Renal cortex interstitium (tissue), 11 donors: ENCODE measurements at regions not wholly inside any gene's neighbourhood (a gene's known extent, or its start where the extent isn't known, plus 50 kb on each side); places are given as distances from the start of the nearest gene placed in this dataset.
"Not testable (repeated sequence)": the region's sequence is repeated elsewhere in the genome, so short reads cannot be mapped to it uniquely, and the experiment has no call there.

Experiments used
- DNase-seq, 11 donors: peaks; one replicate each; pipeline ENCODE4 v3.0.0-alpha.2; 2013; ENCODE audit warnings: low read depth in 9 of 11, low spot score in 4 of 11; ENCODE audit errors: extremely low read depth in 1 of 11

- no peak for DNase-seq
Measured at GRCh38 chr7:142554560-142555532, 194.4 kb upstream of the PRSS1 start.

DNA sequence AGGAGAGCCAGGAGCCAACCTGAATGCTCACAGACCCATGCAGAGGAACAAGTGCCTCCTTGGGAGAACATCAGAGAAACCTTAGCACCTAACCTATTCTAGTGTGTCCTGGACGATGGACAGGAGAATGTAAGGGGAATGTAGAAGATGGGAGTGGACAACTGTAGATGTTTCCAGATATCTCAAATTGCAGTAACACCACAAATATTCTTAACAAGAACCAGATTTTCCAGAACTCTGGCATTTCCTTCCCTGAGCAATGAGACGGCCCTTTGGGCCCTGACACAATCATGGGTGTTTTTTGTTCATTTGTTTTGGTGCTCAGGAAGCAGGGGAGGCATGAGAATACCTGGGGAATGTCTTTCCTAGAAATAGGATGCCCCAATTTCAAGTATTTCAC is 196.1 kb upstream of the PRSS1 start:
- DNase-seq: no peak

- DNase-seq: no peak
Measured at GRCh38 chr7:142548978-142549377, 200.3 kb upstream of the PRSS1 start.

DNA sequence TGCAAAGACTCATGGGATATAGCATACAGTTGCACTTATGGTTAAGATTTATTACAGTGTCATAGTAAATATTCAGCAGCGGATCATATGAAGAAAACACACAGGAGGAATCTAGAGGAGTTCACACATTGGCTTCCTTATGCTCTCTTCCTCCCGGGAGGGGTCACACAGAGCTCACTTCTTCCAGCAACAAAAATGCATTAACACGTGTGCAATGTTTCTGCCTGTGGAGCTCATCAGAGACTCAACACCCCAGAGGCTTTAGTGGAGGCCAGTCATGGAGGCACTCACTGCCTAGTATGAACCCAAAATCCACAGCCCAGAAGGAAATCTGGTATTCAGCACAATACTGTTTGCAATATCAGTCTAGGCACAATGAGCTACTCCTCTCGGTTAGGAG is 202.8 kb upstream of the PRSS1 start:
- no peak for DNase-seq

DNA sequence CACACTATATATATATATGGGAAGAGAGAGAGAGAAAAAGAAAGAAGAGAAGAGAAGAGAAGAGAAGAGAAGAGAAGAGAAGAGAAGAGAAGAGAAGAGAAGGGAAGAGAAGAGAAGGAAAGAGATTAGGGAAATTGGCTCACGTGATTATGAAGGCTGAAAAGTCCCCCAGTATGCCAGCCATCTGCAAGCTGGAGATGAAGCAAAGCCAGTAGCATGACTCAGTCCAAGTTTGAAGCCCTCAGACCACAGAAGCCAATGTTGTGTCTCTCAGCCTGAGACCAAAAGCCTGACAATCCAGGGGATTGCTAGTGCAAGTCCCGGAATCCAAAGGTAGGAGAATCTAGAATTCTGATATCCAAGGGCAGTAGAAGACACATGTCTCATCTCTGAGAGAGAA is 206.3 kb upstream of the PRSS1 start:
- no peak for DNase-seq

DNA sequence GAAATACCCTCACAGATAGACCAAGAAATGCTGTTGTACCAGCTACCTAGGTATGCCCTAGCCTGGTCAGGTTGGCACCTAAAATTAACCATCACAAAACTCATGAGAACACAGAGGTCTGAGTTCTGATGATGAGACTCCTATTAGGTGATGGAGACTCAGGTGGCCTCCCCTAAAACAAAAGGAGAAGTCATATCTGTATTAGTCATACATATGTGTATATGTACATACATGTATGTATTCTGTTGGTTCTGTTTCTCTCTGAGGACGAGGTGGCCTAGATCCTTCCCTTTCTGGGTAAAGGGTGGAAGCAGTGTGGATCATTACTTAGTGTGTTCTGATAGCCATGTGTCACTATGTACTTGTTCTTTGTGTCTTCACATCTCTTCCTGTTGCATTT is 207.2 kb upstream of the PRSS1 start:
- no peak for DNase-seq

GRCh38 chr7:142540371-142540770 is 208.9 kb upstream of the PRSS1 start:
- no peak for DNase-seq

GRCh38 chr7:142539901-142540300 is 209.4 kb upstream of the PRSS1 start:
- no peak for DNase-seq

DNA sequence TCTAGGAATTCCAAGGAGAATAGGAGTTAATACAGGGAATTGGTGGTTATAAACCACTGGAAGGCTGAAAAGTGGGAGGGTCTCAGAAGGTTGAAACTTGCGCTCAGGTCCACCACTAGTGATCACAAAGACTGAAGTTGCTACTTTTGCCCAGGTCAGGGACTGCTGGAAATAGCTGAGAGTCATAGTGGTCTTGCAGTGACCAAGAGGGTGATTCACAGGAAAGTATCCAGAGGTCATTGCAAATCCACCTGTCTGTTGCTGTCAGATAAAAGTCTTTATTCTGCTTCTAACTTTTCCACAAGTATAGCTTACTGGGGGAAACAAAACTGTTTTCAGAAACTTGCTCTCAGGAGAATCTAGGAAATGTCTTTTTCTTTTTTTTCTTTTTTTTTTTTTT is 211.5 kb upstream of the PRSS1 start:
- DNase-seq: no peak

GRCh38 chr7:142535123-142535779 is 214.0 kb upstream of the PRSS1 start:
- peak in 8 of 11 donors; percentile 15 to 38 (median 28) for DNase-seq

GRCh38 chr7:142534726-142535122 is 214.5 kb upstream of the PRSS1 start:
- DNase-seq: no peak

DNA sequence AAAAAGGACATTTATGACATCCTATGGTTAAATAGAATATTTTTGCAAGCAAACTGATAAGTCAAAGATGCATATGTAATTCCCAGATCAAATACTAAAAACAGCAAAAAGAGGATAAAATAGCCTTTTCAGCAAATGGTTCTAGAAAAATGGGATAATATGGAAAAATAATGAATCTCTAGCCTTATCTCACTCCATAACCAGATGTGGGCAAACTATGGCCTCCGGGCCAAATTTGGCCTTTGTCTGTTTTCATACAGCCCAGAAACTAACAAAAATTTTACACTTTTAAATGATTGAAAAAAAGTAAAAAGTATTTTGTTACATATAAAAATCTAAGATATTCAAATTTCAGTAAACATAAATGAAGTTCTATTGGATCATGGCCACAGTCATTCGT is 215.4 kb upstream of the PRSS1 start:
- no peak for DNase-seq

DNA sequence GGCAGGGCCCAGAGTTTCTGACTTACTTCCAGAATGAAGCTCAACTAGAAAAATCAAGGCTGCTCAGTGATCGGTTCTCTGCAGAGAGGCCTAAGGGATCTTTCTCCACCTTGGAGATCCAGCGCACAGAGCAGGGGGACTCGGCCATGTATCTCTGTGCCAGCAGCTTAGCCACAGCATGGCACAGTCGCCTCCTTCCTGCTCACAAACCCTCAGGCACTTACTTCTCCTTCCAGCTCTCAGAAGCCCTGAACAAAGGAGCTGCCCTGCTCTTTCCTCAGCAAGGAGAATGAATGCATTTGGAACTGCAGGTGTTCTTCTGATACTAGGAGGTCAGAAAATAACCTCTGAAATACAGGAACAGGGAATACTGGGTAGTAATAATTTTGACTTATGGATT is 219.7 kb upstream of the PRSS1 start:
- DNase-seq: no peak

DNA sequence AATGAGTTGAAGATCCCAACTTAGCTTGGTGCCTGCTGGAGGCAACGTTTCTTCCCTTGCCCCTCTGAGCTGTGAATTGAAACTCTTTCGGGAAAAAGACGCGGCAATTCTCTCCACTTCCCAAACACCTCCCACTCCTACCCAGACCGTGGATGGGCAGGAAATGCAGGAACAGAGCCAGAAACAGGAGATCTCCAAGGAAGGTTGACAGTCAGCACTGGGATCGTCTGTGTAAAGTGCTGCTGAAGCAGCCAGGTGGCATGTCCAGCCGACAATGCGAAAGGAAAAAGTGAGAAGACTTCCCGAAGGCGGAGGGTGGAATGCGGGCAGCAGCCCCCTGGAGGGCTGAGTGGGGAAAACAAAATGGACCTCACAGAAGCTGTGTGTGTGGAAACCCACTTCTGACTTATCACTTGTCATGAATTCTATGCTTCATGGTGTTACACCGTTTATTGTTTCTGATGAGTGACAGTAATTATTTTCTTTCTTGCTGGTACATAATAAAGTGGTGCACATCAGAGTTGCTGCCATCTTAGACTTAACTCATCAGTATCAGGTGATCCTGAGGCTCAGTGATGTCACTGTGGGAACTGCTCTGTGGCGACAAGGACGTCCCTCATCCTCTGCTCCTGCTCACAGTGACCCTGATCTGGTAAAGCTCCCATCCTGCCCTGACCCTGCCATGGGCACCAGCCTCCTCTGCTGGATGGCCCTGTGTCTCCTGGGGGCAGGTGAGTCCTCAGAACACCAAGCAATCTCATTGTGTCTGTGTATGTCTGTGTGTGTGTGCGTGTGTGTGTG is 220.5 kb upstream of the PRSS1 start:
- DNase-seq: no peak

DNA sequence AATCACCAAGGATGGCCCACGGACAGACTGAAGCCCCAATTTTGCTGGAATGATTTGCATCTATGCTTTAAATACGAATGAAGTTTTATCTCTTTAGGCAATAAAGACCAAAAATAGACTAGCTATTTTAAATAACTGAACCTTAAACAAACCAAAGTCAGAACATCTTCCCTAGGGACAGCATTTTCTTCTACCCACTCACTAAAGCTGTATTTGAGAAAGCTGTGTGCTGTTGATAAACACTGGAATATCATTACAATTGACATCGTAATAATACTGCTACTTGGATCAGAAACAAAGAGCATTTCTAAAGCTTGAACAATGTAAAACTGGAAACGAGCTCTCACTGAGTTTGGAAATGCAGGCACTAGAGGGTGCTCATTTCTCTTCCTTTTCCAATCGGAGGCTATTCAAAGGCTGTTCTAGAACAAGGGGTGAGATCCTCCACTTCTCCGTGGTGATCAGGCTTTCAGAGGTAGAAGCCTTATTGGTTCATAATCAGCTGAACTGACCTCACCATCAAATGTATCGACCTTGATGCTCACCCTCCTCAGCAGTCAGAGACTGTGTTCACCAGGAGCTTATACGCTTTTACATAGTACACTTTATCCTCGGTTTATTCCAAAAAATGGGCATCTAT is 225.3 kb upstream of the PRSS1 start:
- DNase-seq: no peak

DNA sequence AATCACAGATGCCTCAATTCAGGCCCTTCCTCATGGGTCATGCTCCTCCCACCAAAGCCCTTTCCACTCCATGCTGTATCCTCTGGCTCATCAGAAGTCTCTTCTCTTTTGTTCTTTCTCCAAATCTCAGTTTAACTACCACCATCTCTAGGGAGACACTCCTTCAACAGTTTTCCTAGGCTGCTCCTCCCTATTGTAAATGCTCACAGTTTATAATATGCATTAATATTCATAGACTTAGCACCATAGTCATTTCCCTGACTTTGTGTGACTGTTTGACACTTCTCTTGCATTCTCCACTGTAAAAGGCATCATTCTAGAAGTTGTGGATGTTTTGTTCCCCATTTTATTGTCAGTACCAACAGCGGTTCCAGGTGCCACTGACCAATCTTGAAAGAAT is 226.5 kb upstream of the PRSS1 start:
- DNase-seq: no peak

DNA sequence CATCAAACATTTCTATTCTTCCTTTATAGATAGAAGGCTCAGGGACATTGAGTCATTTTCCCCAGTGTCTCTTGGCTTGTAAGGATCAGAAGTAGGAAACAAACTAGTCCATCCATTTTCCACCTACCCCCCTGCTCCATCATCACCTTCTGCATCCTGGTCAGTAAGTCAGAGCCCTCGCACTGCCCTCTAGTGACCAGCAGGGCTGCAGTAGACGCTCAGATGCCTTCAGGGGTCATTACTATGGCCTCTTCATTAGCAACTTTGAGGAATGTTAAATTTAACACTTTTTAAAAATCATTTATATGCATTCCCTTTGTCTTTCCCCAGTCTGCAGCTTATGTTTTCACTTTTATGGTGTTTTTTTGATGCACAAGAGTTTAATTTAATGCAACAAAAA is 228.4 kb upstream of the PRSS1 start:
- not testable (repeated sequence) for DNase-seq

DNA sequence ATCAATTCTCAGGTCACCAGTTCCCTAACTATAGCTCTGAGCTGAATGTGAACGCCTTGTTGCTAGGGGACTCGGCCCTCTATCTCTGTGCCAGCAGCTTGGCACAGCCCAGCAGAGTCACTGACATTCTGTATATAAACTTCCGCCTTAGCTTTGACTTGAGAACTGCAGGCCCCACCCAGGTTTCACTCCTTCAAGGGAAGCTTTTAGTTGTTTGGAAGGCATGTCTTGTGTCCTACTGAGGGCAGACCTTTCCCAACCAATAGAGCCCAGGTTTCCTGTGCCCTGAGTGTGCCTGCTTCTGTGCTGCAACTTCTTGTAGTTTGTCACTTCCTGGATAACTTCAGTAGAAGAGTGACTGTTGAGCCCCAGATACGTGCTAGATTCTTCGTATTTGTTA is 228.8 kb upstream of the PRSS1 start:
- not testable (repeated sequence) for DNase-seq
